ENCODE measurements at regions not wholly inside any gene's neighbourhood (a gene's known extent, or its start where the extent isn't known, plus 50 kb on each side); places are given as distances from the start of the nearest gene placed in this dataset.

- Histone ChIP-seq H3K4me3 (ENCODE audit: low read length) (no peak overlapping the region), H3K9me2 (replicated peaks; ENCODE audit: control insufficient read depth, low read length) (no peaks in the 10 kb centered on the region; the same call in 1 of the 2 replicates), H4K20me1 (ENCODE audit: control insufficient read depth, insufficient read depth, low read depth, low read length) (no peaks in the 10 kb centered on the region), H3K4me2 (ENCODE audit: low read length) (no peak overlapping the region), H3K27ac (ENCODE audit: low read depth, low read length) (no peak overlapping the region), H3K36me3 (ENCODE audit: control insufficient read depth, low read length) (no peaks in the 10 kb centered on the region), H3K4me1 (ENCODE audit: control insufficient read depth, low read length) (no peaks in the 10 kb centered on the region), H3K27me3 (ENCODE audit: control insufficient read depth, low read length) (no peaks in the 10 kb centered on the region), H3K79me2 (ENCODE audit: control insufficient read depth, low read length) (no peaks in the 10 kb centered on the region), H3K9me3 (ENCODE audit: control insufficient read depth, insufficient read depth, low read length) (no peaks in the 10 kb centered on the region), H3F3A (ENCODE audit: control insufficient read depth, insufficient read depth) (no peaks in the 10 kb centered on the region)
- no peak for TF ChIP-seq CTCF (IDR thresholded peaks at IDR 0.05; ENCODE audit: low read depth, low read length, poor library complexity, severe bottlenecking)
- no peak for TF ChIP-seq EZH2phosphoT487 (IDR thresholded peaks at IDR 0.05; ENCODE audit: borderline replicate concordance, low read length)
These were observed 527.4 kb downstream of the SI start for GRCh38 chr3:164550857-164551256.

- no peaks in the 10 kb centered on the region for H3K9me3 ChIP-seq (ENCODE audit: control insufficient read depth, insufficient read depth, low read length)
- H3F3A ChIP-seq (ENCODE audit: control insufficient read depth, insufficient read depth), result no peaks in the 10 kb centered on the region
- TF ChIP-seq EZH2phosphoT487 (IDR thresholded peaks at IDR 0.05; ENCODE audit: borderline replicate concordance, low read length) (no peak), CTCF (IDR thresholded peaks at IDR 0.05; ENCODE audit: low read depth, low read length, poor library complexity, severe bottlenecking) (no peak)
- H3K4me2 ChIP-seq (ENCODE audit: low read length), result no peak overlapping the region
- no peaks in the 10 kb centered on the region for H3K27me3 ChIP-seq (ENCODE audit: control insufficient read depth, low read length)
- no peaks in the 10 kb centered on the region for H3K4me1 ChIP-seq (ENCODE audit: control insufficient read depth, low read length)
- no peak overlapping the region for H3K4me3 ChIP-seq (ENCODE audit: low read length)
- H4K20me1 ChIP-seq (ENCODE audit: control insufficient read depth, insufficient read depth, low read depth, low read length), result no peaks in the 10 kb centered on the region
- no peaks in the 10 kb centered on the region for H3K79me2 ChIP-seq (ENCODE audit: control insufficient read depth, low read length)
- H3K27ac ChIP-seq (ENCODE audit: low read depth, low read length), result no peak overlapping the region
- no peaks in the 10 kb centered on the region for H3K36me3 ChIP-seq (ENCODE audit: control insufficient read depth, low read length)
- no peaks in the 10 kb centered on the region for H3K9me2 ChIP-seq (replicated peaks; ENCODE audit: control insufficient read depth, low read length)
These were observed 539.1 kb downstream of the SI start for GRCh38 chr3:164539215-164539614.

- Histone ChIP-seq H3K36me3 (ENCODE audit: control insufficient read depth, low read length) (no peaks in the 10 kb centered on the region), H3K79me2 (ENCODE audit: control insufficient read depth, low read length) (no peaks in the 10 kb centered on the region), H3K9me3 (ENCODE audit: control insufficient read depth, insufficient read depth, low read length) (no peaks in the 10 kb centered on the region), H3K4me2 (ENCODE audit: low read length) (no peak overlapping the region), H3K9me2 (replicated peaks; ENCODE audit: control insufficient read depth, low read length) (no peaks in the 10 kb centered on the region), H3K27me3 (ENCODE audit: control insufficient read depth, low read length) (no peaks in the 10 kb centered on the region), H4K20me1 (ENCODE audit: control insufficient read depth, insufficient read depth, low read depth, low read length) (no peaks in the 10 kb centered on the region), H3K4me1 (ENCODE audit: control insufficient read depth, low read length) (no peaks in the 10 kb centered on the region), H3K27ac (ENCODE audit: low read depth, low read length) (no peak overlapping the region), H3K4me3 (ENCODE audit: low read length) (no peak overlapping the region), H3F3A (ENCODE audit: control insufficient read depth, insufficient read depth) (no peaks in the 10 kb centered on the region)
- TF ChIP-seq CTCF (IDR thresholded peaks at IDR 0.05; ENCODE audit: low read depth, low read length, poor library complexity, severe bottlenecking) (no peak), EZH2phosphoT487 (IDR thresholded peaks at IDR 0.05; ENCODE audit: borderline replicate concordance, low read length) (no peak)
These were observed 540.8 kb downstream of the SI start for GRCh38 chr3:164537485-164537884.

GRCh38 chr3:164533275-164533674, 545.0 kb downstream of the SI start:
- Histone ChIP-seq H3K4me3 (ENCODE audit: low read length) (no peak overlapping the region), H3F3A (ENCODE audit: control insufficient read depth, insufficient read depth) (no peaks in the 10 kb centered on the region), H3K9me2 (replicated peaks; ENCODE audit: control insufficient read depth, low read length) (no peaks in the 10 kb centered on the region), H3K79me2 (ENCODE audit: control insufficient read depth, low read length) (no peaks in the 10 kb centered on the region), H3K4me1 (ENCODE audit: control insufficient read depth, low read length) (no peaks in the 10 kb centered on the region), H3K36me3 (ENCODE audit: control insufficient read depth, low read length) (no peaks in the 10 kb centered on the region), H4K20me1 (ENCODE audit: control insufficient read depth, insufficient read depth, low read depth, low read length) (no peaks in the 10 kb centered on the region), H3K27me3 (ENCODE audit: control insufficient read depth, low read length) (no peaks in the 10 kb centered on the region), H3K4me2 (ENCODE audit: low read length) (no peak overlapping the region), H3K27ac (ENCODE audit: low read depth, low read length) (no peak overlapping the region), H3K9me3 (ENCODE audit: control insufficient read depth, insufficient read depth, low read length) (no peaks in the 10 kb centered on the region)
- TF ChIP-seq CTCF (IDR thresholded peaks at IDR 0.05; ENCODE audit: low read depth, low read length, poor library complexity, severe bottlenecking), result no peak
- TF ChIP-seq EZH2phosphoT487 (IDR thresholded peaks at IDR 0.05; ENCODE audit: borderline replicate concordance, low read length), result no peak

Data from DOHH2 (cell line).